Osteoblast (primary cell): ENCODE measurements at regions not wholly inside any gene's neighbourhood (a gene's known extent, or its start where the extent isn't known, plus 50 kb on each side); places are given as distances from the start of the nearest gene placed in this dataset.

Source experiments
- DNase-seq: peaks from one replicate; pipeline ENCODE4 v3.0.0; 2011; ENCODE audit warnings: low spot score, mixed read lengths; ENCODE audit not compliant: insufficient read length; ENCODE audit errors: missing footprints
- H2AFZ ChIP-seq: 2 replicates; pipeline ENCODE4 v1.6.0; 2011; ENCODE audit warnings: mild to moderate bottlenecking, low read length
- H3K27ac ChIP-seq: 2 replicates; pipeline ENCODE4 v1.5.1; 2011; ENCODE audit warnings: mild to moderate bottlenecking, low read depth, low read length, moderate library complexity
- H3K27me3 ChIP-seq: 2 replicates; pipeline ENCODE4 v1.6.0; 2012; ENCODE audit warnings: mild to moderate bottlenecking, control low read depth, inconsistent platforms, low read length, moderate library complexity; ENCODE audit not compliant: insufficient read depth
- H3K36me3 ChIP-seq: 2 replicates; pipeline ENCODE4 v1.5.1; 2011; ENCODE audit warnings: mild to moderate bottlenecking, low read length, control low read depth, moderate library complexity; ENCODE audit not compliant: insufficient read depth
- H3K4me1 ChIP-seq: 2 replicates; pipeline ENCODE4 v1.5.1; 2011; ENCODE audit warnings: mild to moderate bottlenecking, low read length, control low read depth, moderate library complexity; ENCODE audit not compliant: insufficient read depth
- H3K4me2 ChIP-seq: 2 replicates; pipeline ENCODE4 v1.6.0; 2011; ENCODE audit warnings: mild to moderate bottlenecking, low read length; ENCODE audit not compliant: insufficient read depth
- H3K4me3 ChIP-seq: fragments of 200-600 bp; sonication (generic); 3 replicates; pipeline ENCODE4 v1.5.1; 2012; ENCODE audit warnings: mild to moderate bottlenecking, low read length, inconsistent platforms; ENCODE audit not compliant: insufficient read depth
- H3K79me2 ChIP-seq: 2 replicates; pipeline ENCODE4 v1.6.0; 2012; ENCODE audit warnings: mild to moderate bottlenecking, low read length, control low read depth, inconsistent platforms; ENCODE audit not compliant: insufficient read depth
- H3K9me3 ChIP-seq: 2 replicates; pipeline ENCODE4 v1.5.1; 2011; ENCODE audit warnings: low read depth, low read length, control low read depth
- H4K20me1 ChIP-seq: 2 replicates; pipeline ENCODE4 v1.6.0; 2012; ENCODE audit warnings: mild to moderate bottlenecking, low read length, control low read depth; ENCODE audit not compliant: insufficient read depth
- CTCF ChIP-seq: IDR thresholded peaks from 2 replicates; pipeline ENCODE4 v1.5.1; 2011; ENCODE audit warnings: mild to moderate bottlenecking, low read depth, low read length, moderate library complexity; ENCODE audit errors: extremely low read depth

- Histone ChIP-seq H3K36me3 (no peaks in the 10 kb centered on the region), H4K20me1 (no peaks in the 10 kb centered on the region), H3K4me2 (peak overlapping the region; percentile 99), H3K4me3 (peak overlapping the region; percentile 93), H3K4me1 (peaks cover 43% of the 10 kb centered on the region), H3K9me3 (no peaks in the 10 kb centered on the region), H3K27ac (peak overlapping the region; percentile 91), H3K79me2 (peaks cover 47% of the 10 kb centered on the region), H2AFZ (peak overlapping the region; percentile 80), H3K27me3 (no peaks in the 10 kb centered on the region)
- no peak for TF ChIP-seq CTCF
- DNase-seq, result peak; percentile 97
Observed at GRCh38 chr2:64750817-64751285, 97.1 kb upstream of the SERTAD2 start.

GRCh38 chr2:64751286-64752260 is 97.9 kb upstream of the SERTAD2 start:
- no peaks in the 10 kb centered on the region for H3K36me3 ChIP-seq
- H3K4me3 ChIP-seq, result peak overlapping the region; percentile 70
- TF ChIP-seq CTCF, result peak; percentile 28
- no peaks in the 10 kb centered on the region for H4K20me1 ChIP-seq
- peaks cover 39% of the 10 kb centered on the region for H3K79me2 ChIP-seq
- peak overlapping the region; percentile 84 for H2AFZ ChIP-seq
- H3K4me2 ChIP-seq, result peak overlapping the region; percentile 100
- H3K9me3 ChIP-seq, result peaks cover 3% of the 10 kb centered on the region
- DNase-seq, result peak; percentile 98
- peak overlapping the region; percentile 97 for H3K27ac ChIP-seq
- H3K27me3 ChIP-seq, result no peaks in the 10 kb centered on the region
- peaks cover 41% of the 10 kb centered on the region for H3K4me1 ChIP-seq

- no peak overlapping the region for H3K4me3 ChIP-seq
- no peaks in the 10 kb centered on the region for H4K20me1 ChIP-seq
- no peaks in the 10 kb centered on the region for H3K36me3 ChIP-seq
- no peak for TF ChIP-seq CTCF
- H3K4me1 ChIP-seq, result peaks cover 29% of the 10 kb centered on the region
- H3K79me2 ChIP-seq, result peaks cover 22% of the 10 kb centered on the region
- no peak overlapping the region for H3K4me2 ChIP-seq
- H3K27me3 ChIP-seq, result no peaks in the 10 kb centered on the region
- no peak overlapping the region for H2AFZ ChIP-seq
- DNase-seq, result no peak
- no peak overlapping the region for H3K27ac ChIP-seq
- H3K9me3 ChIP-seq, result peaks cover 3% of the 10 kb centered on the region
Observed at GRCh38 chr2:64753399-64753798, 99.7 kb upstream of the SERTAD2 start.

- Histone ChIP-seq H3K4me1 (peaks cover 19% of the 10 kb centered on the region), H3K4me3 (no peak overlapping the region), H3K36me3 (no peaks in the 10 kb centered on the region), H3K9me3 (peaks cover 3% of the 10 kb centered on the region), H3K27ac (no peak overlapping the region), H2AFZ (no peak overlapping the region), H3K4me2 (no peak overlapping the region), H3K27me3 (no peaks in the 10 kb centered on the region), H4K20me1 (no peaks in the 10 kb centered on the region), H3K79me2 (peaks cover 11% of the 10 kb centered on the region)
- DNase-seq, result no peak
- TF ChIP-seq CTCF, result no peak
Observed at GRCh38 chr2:64754570-64754969, 100.9 kb upstream of the SERTAD2 start.
